GM13977 (cell line): ENCODE measurements at regions not wholly inside any gene's neighbourhood (a gene's known extent, or its start where the extent isn't known, plus 50 kb on each side); places are given as distances from the start of the nearest gene placed in this dataset.
"Not testable (repeated sequence)": the region's sequence is repeated elsewhere in the genome, so short reads cannot be mapped to it uniquely, and the experiment has no call there.

Experiments
- DNase-seq: peaks from one replicate; pipeline ENCODE4 v3.0.0; 2012; ENCODE audit warnings: low spot score
- in situ Hi-C: fragments of 300-500 bp; cut with MboI; formaldehyde crosslinking; loops from one replicate; pipeline ENCODE4 v1.12.0; 2022; ENCODE audit warnings: low sequenced_read_pairs, low pct_unique_long_range_greater_than_20kb, mixed read lengths, inconsistent platforms; ENCODE audit not compliant: unreplicated experiment
- TF ChIP-seq, protein P1 (sequence below): IDR thresholded peaks from 2 replicates; pipeline ENCODE4 v1.5.1; 2012; ENCODE audit warnings: mild to moderate bottlenecking, control low read depth; ENCODE audit not compliant: insufficient read depth; ENCODE audit errors: extremely low read depth, missing control alignments

GRCh38 chr17:445839-446238 lies 93.2 kb upstream of the RPH3AL start, which contains the start of gene RFLNB:
TSS of gene RFLNB (minus strand) at chr17:445939.
- DNase-seq, in situ Hi-C loops: not testable (repeated sequence)

- TF ChIP-seq, protein P1, sequence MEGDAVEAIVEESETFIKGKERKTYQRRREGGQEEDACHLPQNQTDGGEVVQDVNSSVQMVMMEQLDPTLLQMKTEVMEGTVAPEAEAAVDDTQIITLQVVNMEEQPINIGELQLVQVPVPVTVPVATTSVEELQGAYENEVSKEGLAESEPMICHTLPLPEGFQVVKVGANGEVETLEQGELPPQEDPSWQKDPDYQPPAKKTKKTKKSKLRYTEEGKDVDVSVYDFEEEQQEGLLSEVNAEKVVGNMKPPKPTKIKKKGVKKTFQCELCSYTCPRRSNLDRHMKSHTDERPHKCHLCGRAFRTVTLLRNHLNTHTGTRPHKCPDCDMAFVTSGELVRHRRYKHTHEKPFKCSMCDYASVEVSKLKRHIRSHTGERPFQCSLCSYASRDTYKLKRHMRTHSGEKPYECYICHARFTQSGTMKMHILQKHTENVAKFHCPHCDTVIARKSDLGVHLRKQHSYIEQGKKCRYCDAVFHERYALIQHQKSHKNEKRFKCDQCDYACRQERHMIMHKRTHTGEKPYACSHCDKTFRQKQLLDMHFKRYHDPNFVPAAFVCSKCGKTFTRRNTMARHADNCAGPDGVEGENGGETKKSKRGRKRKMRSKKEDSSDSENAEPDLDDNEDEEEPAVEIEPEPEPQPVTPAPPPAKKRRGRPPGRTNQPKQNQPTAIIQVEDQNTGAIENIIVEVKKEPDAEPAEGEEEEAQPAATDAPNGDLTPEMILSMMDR = no peak
- in situ Hi-C loops = no loop called here
- no peak for DNase-seq
Observed at GRCh38 chr17:444879-445454, 92.4 kb upstream of the RPH3AL start.

DNA sequence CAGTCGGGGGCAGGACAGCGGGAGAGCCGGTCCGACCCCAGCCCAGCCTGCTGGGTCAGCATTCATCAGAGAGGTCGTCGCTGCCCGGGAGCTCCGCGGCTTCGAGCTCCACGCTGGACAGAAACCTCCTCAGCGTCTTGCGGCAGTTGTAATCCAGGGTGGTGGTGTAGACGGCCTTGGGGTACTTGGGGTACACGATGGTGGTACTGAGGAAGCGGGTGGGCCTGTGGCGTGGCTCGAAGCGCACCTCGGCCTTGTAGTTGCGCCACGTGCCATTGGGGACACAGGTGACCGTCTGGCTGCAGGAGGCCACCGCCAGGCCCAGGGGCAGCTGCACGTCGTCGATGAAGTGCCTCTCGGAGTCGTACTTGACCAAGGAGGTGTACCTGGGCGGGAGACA lies 90.5 kb upstream of the RPH3AL start:
- no peak for DNase-seq
- in situ Hi-C loops = no loop called here
- TF ChIP-seq, protein P1 = no peak

GRCh38 chr17:441155-441950 lies 88.7 kb upstream of the RPH3AL start:
- TF ChIP-seq, protein P1 = no peak
- in situ Hi-C loops = no loop called here
- no peak for DNase-seq

DNA sequence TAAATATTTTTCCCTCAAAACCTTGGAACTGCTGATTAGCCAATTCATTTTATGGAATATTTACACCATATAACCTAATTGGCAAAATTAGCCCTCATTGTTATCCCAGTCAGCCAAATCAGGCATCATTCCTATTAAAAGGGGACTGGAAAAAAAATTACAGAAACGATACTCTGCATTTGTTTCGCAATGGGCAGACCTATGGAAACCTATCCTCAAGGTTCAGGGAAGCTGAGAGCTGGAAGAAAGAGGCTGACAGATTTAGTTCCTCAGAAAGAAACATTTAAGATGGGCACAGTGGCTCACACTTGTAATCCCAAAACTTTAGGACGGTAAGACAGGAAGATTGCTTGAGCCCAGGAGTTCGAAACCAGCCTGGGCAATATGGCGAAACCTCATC lies 85.6 kb upstream of the RPH3AL start:
- no peak for DNase-seq
- TF ChIP-seq, protein P1 = no peak
- in situ Hi-C loops = no loop called here

DNA sequence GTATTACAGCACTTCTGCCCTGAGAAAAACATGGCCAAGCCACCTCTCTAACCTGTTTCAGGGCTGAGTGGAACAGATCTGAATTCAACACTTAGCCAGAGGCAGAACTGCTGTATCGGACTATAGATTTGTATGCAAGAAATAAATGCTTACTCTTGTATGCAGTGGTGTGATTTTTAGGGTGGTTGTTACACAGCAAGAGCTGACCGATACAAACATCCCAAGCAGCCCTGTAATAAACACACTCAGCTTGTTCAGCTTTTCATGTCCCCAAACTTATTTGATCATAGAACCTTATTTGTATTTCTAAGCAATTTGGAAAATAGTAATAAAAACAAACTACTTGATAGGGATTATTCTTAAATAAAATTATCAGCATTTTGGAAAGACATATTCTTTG lies 84.9 kb upstream of the RPH3AL start:
- TF ChIP-seq, protein P1 = no peak
- DNase-seq = no peak
- in situ Hi-C loops = no loop called here

DNA sequence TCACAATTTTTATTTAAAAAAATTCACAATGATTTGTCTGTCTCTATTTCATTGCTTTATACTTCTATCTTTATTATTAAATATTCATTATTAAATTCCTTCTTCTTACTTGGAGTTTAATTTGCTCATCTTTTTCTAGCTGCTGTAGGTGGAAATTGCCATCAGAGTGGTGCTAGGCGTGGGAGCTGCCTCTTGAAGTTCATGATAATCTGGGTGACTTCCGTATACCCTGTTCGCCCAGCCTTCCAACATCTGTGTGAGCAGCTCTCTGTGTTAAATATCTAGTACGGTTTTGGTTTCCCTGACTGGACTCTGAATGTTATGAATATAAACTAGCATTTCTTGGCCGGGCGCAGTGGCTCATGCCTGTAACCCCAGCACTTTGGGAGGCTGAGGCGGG lies 84.0 kb upstream of the RPH3AL start:
- no peak for DNase-seq
- TF ChIP-seq, protein P1 = no peak
- in situ Hi-C loops = no loop called here

- DNase-seq = not testable (repeated sequence)
Observed at GRCh38 chr17:432471-432870, 79.9 kb upstream of the RPH3AL start.

More at GRCh38 chr17:432471-432870, 79.9 kb upstream of the RPH3AL start:
- in situ Hi-C loops = not testable (repeated sequence)
